ENCODE measurements at regions not wholly inside any gene's neighbourhood (a gene's known extent, or its start where the extent isn't known, plus 50 kb on each side); places are given as distances from the start of the nearest gene placed in this dataset.

- DNase-seq (ENCODE audit: low read depth in 2 of 2, low spot score in 1 of 2), result no peak
These were observed 649.5 kb upstream of the CAMK1G start for GRCh38 chr1:208933984-208934525.

GRCh38 chr1:208934933-208935332, 648.6 kb upstream of the CAMK1G start:
- DNase-seq (ENCODE audit: low read depth in 2 of 2, low spot score in 1 of 2), result no peak

GRCh38 chr1:208935517-208936187, 647.9 kb upstream of the CAMK1G start:
- DNase-seq (ENCODE audit: low read depth in 2 of 2, low spot score in 1 of 2), result no peak

GRCh38 chr1:208939537-208940085, 643.9 kb upstream of the CAMK1G start:
- no peak for DNase-seq (ENCODE audit: low read depth in 2 of 2, low spot score in 1 of 2)

GRCh38 chr1:208942394-208943130, 641.0 kb upstream of the CAMK1G start:
- DNase-seq (ENCODE audit: low read depth in 2 of 2, low spot score in 1 of 2), result no peak

- no peak for DNase-seq (ENCODE audit: low read depth in 2 of 2, low spot score in 1 of 2)
These were observed 640.2 kb upstream of the CAMK1G start for GRCh38 chr1:208943291-208943690.

GRCh38 chr1:208944981-208945451, 638.5 kb upstream of the CAMK1G start:
- no peak for DNase-seq (ENCODE audit: low read depth in 2 of 2, low spot score in 1 of 2)

- DNase-seq (ENCODE audit: low read depth in 2 of 2, low spot score in 1 of 2), result no peak
These were observed 633.3 kb upstream of the CAMK1G start for GRCh38 chr1:208950206-208950605.

- no peak for DNase-seq (ENCODE audit: low read depth in 2 of 2, low spot score in 1 of 2)
These were observed 632.4 kb upstream of the CAMK1G start for GRCh38 chr1:208951026-208951525.

- DNase-seq (ENCODE audit: low read depth in 2 of 2, low spot score in 1 of 2), result no peak
These were observed 631.6 kb upstream of the CAMK1G start for GRCh38 chr1:208951908-208952307.

GRCh38 chr1:208962867-208963266, 620.6 kb upstream of the CAMK1G start:
- DNase-seq (ENCODE audit: low read depth in 2 of 2, low spot score in 1 of 2), result no peak

GRCh38 chr1:208965351-208965750, 618.2 kb upstream of the CAMK1G start:
- DNase-seq (ENCODE audit: low read depth in 2 of 2, low spot score in 1 of 2), result no peak

- DNase-seq (ENCODE audit: low read depth in 2 of 2, low spot score in 1 of 2), result no peak
These were observed 616.2 kb upstream of the CAMK1G start for GRCh38 chr1:208967334-208967733.

- DNase-seq (ENCODE audit: low read depth in 2 of 2, low spot score in 1 of 2), result no peak
These were observed 608.8 kb upstream of the CAMK1G start for GRCh38 chr1:208974717-208975116.

- no peak for DNase-seq (ENCODE audit: low read depth in 2 of 2, low spot score in 1 of 2)
These were observed 608.1 kb upstream of the CAMK1G start for GRCh38 chr1:208975456-208975855.

- no peak for DNase-seq (ENCODE audit: low read depth in 2 of 2, low spot score in 1 of 2)
These were observed 606.5 kb upstream of the CAMK1G start for GRCh38 chr1:208977012-208977411.

GRCh38 chr1:208977638-208978256, 605.8 kb upstream of the CAMK1G start:
- DNase-seq (ENCODE audit: low read depth in 2 of 2, low spot score in 1 of 2), result no peak

- no peak for DNase-seq (ENCODE audit: low read depth in 2 of 2, low spot score in 1 of 2)
These were observed 603.7 kb upstream of the CAMK1G start for GRCh38 chr1:208979776-208980175.

GRCh38 chr1:208980605-208981004, 602.9 kb upstream of the CAMK1G start:
- no peak for DNase-seq (ENCODE audit: low read depth in 2 of 2, low spot score in 1 of 2)

GRCh38 chr1:208985231-208985630, 598.3 kb upstream of the CAMK1G start:
- no peak for DNase-seq (ENCODE audit: low read depth in 2 of 2, low spot score in 1 of 2)

GRCh38 chr1:208988811-208989222, 594.7 kb upstream of the CAMK1G start:
- no peak for DNase-seq (ENCODE audit: low read depth in 2 of 2, low spot score in 1 of 2)
